NT2/D1 (cell line): ENCODE measurements at regions not wholly inside any gene's neighbourhood (a gene's known extent, or its start where the extent isn't known, plus 50 kb on each side); places are given as distances from the start of the nearest gene placed in this dataset.

ENCODE experiments used
- DNase-seq: peaks from one replicate; pipeline ENCODE4 v3.0.0-alpha.2; 2011; ENCODE audit warnings: low read depth, low spot score
- H3K27me3 ChIP-seq: 2 replicates; pipeline ENCODE4 v1.6.0; 2011; ENCODE audit warnings: mild to moderate bottlenecking; ENCODE audit not compliant: insufficient read length, insufficient read depth
- H3K36me3 ChIP-seq: 2 replicates; pipeline ENCODE4 v1.6.1; 2011; ENCODE audit warnings: mild to moderate bottlenecking, low read length, mixed read lengths; ENCODE audit not compliant: insufficient read depth, insufficient read length
- H3K4me1 ChIP-seq: 2 replicates; pipeline ENCODE4 v1.5.1; 2011; ENCODE audit not compliant: insufficient read depth, insufficient read length
- H3K4me3 ChIP-seq: 2 replicates; pipeline ENCODE4 v1.5.1; 2011; ENCODE audit warnings: low read depth; ENCODE audit not compliant: insufficient read length
- H3K9ac ChIP-seq: 2 replicates; pipeline ENCODE4 v1.6.0; 2011; ENCODE audit warnings: low read depth; ENCODE audit not compliant: insufficient read length
- H3K9me3 ChIP-seq: 2 replicates; pipeline ENCODE4 v1.5.1; 2011; ENCODE audit warnings: mild to moderate bottlenecking, low read length; ENCODE audit not compliant: insufficient read depth
- SUZ12 ChIP-seq: IDR thresholded peaks from 2 replicates; pipeline ENCODE4 v1.6.1; 2011; ENCODE audit not compliant: insufficient read length, insufficient read depth; ENCODE audit errors: extremely low read depth
- YY1 ChIP-seq: IDR thresholded peaks from 2 replicates; pipeline ENCODE4 v1.6.1; 2011; ENCODE audit not compliant: insufficient read length, insufficient read depth
- ZNF274 ChIP-seq: IDR thresholded peaks from 2 replicates; pipeline ENCODE4 v1.6.1; 2011; ENCODE audit warnings: mild to moderate bottlenecking, low read depth, low read length

- H3K36me3 ChIP-seq, result no peaks in the 10 kb centered on the region
- no peaks in the 10 kb centered on the region for H3K27me3 ChIP-seq
- H3K9me3 ChIP-seq, result no peaks in the 10 kb centered on the region
- H3K4me3 ChIP-seq, result no peak overlapping the region
- H3K9ac ChIP-seq, result no peak overlapping the region
- no peaks in the 10 kb centered on the region for H3K4me1 ChIP-seq
- no peak for DNase-seq
- TF ChIP-seq ZNF274 (no peak), YY1 (no peak), SUZ12 (no peak)
Measured at GRCh38 chr10:4083509-4084003, 298.5 kb upstream of the KLF6 start.

- no peak overlapping the region for H3K9ac ChIP-seq
- no peaks in the 10 kb centered on the region for H3K27me3 ChIP-seq
- DNase-seq, result no peak
- no peaks in the 10 kb centered on the region for H3K36me3 ChIP-seq
- H3K4me1 ChIP-seq, result no peaks in the 10 kb centered on the region
- no peak overlapping the region for H3K4me3 ChIP-seq
- TF ChIP-seq YY1 (no peak), SUZ12 (no peak), ZNF274 (no peak)
- H3K9me3 ChIP-seq, result no peaks in the 10 kb centered on the region
Measured at GRCh38 chr10:4082861-4083260, 297.9 kb upstream of the KLF6 start.

GRCh38 chr10:4081685-4082111 lies 296.7 kb upstream of the KLF6 start:
- Histone ChIP-seq H3K9ac (no peak overlapping the region), H3K4me3 (no peak overlapping the region), H3K27me3 (no peaks in the 10 kb centered on the region), H3K36me3 (no peaks in the 10 kb centered on the region), H3K9me3 (no peaks in the 10 kb centered on the region), H3K4me1 (no peaks in the 10 kb centered on the region)
- DNase-seq, result no peak
- TF ChIP-seq YY1 (no peak), SUZ12 (no peak), ZNF274 (no peak)

- no peaks in the 10 kb centered on the region for H3K27me3 ChIP-seq
- no peaks in the 10 kb centered on the region for H3K4me1 ChIP-seq
- no peak for DNase-seq
- no peaks in the 10 kb centered on the region for H3K36me3 ChIP-seq
- H3K9ac ChIP-seq, result no peak overlapping the region
- TF ChIP-seq SUZ12 (no peak), YY1 (no peak), ZNF274 (no peak)
- no peak overlapping the region for H3K4me3 ChIP-seq
- no peaks in the 10 kb centered on the region for H3K9me3 ChIP-seq
Measured at GRCh38 chr10:4080225-4080805, 295.3 kb upstream of the KLF6 start.

- TF ChIP-seq ZNF274 (no peak), YY1 (no peak), SUZ12 (no peak)
- no peaks in the 10 kb centered on the region for H3K9me3 ChIP-seq
- no peak overlapping the region for H3K9ac ChIP-seq
- no peak for DNase-seq
- no peak overlapping the region for H3K4me3 ChIP-seq
- no peaks in the 10 kb centered on the region for H3K4me1 ChIP-seq
- H3K27me3 ChIP-seq, result no peaks in the 10 kb centered on the region
- no peaks in the 10 kb centered on the region for H3K36me3 ChIP-seq
Measured at GRCh38 chr10:4079803-4080202, 294.8 kb upstream of the KLF6 start.

- no peak for DNase-seq
- TF ChIP-seq YY1, result no peak
- TF ChIP-seq SUZ12, result no peak
- no peak for TF ChIP-seq ZNF274
Measured at GRCh38 chr10:4077804-4078203, 292.8 kb upstream of the KLF6 start.

GRCh38 chr10:4076983-4077382 lies 292.0 kb upstream of the KLF6 start:
- Histone ChIP-seq H3K36me3 (no peaks in the 10 kb centered on the region), H3K4me1 (no peaks in the 10 kb centered on the region), H3K27me3 (no peaks in the 10 kb centered on the region), H3K9me3 (no peaks in the 10 kb centered on the region; the same call in 1 of the 2 replicates), H3K4me3 (no peak overlapping the region), H3K9ac (no peak overlapping the region)
- DNase-seq, result no peak
- TF ChIP-seq ZNF274 (no peak), SUZ12 (no peak), YY1 (no peak)

More at GRCh38 chr10:4077804-4078203, 292.8 kb upstream of the KLF6 start:
- H3K4me1 ChIP-seq, result no peaks in the 10 kb centered on the region
- H3K9me3 ChIP-seq, result no peaks in the 10 kb centered on the region; the same call in 1 of the 2 replicates
- H3K9ac ChIP-seq, result no peak overlapping the region
- H3K4me3 ChIP-seq, result no peak overlapping the region
- no peaks in the 10 kb centered on the region for H3K36me3 ChIP-seq
- no peaks in the 10 kb centered on the region for H3K27me3 ChIP-seq

- Histone ChIP-seq H3K4me3 (no peak overlapping the region), H3K36me3 (no peaks in the 10 kb centered on the region), H3K27me3 (no peaks in the 10 kb centered on the region), H3K4me1 (no peaks in the 10 kb centered on the region), H3K9ac (no peak overlapping the region), H3K9me3 (no peaks in the 10 kb centered on the region; the same call in 1 of the 2 replicates)
- DNase-seq, result no peak
- TF ChIP-seq ZNF274, result no peak
- TF ChIP-seq YY1, result no peak
- TF ChIP-seq SUZ12, result no peak
Measured at GRCh38 chr10:4075443-4075842, 290.4 kb upstream of the KLF6 start.
